ENCODE measurements at regions not wholly inside any gene's neighbourhood (a gene's known extent, or its start where the extent isn't known, plus 50 kb on each side); places are given as distances from the start of the nearest gene placed in this dataset.

- no peaks in the 10 kb centered on the region for H3K9me1 ChIP-seq (ENCODE audit: control insufficient read depth, insufficient read depth, low read length)
- TF ChIP-seq NR0B1 (IDR thresholded peaks at IDR 0.05; ENCODE audit: partially characterized antibody) (no peak), POLR2AphosphoS2 (IDR thresholded peaks at IDR 0.05; ENCODE audit: low read length) (no peak), PREB (CRISPR knock-in tag; IDR thresholded peaks at IDR 0.05) (no peak), FOXP1 (CRISPR knock-in tag; IDR thresholded peaks at IDR 0.05) (no peak), GABPA (tag; conservative IDR thresholded peaks at IDR 0.05; ENCODE audit: low read depth) (no peak), TAL1 (IDR thresholded peaks at IDR 0.05) (no peak), PRPF4 (IDR thresholded peaks at IDR 0.05; ENCODE audit: insufficient read depth, low read depth, low read length, poor library complexity, severe bottlenecking) (no peak)
- TF ChIP-seq, protein P1, sequence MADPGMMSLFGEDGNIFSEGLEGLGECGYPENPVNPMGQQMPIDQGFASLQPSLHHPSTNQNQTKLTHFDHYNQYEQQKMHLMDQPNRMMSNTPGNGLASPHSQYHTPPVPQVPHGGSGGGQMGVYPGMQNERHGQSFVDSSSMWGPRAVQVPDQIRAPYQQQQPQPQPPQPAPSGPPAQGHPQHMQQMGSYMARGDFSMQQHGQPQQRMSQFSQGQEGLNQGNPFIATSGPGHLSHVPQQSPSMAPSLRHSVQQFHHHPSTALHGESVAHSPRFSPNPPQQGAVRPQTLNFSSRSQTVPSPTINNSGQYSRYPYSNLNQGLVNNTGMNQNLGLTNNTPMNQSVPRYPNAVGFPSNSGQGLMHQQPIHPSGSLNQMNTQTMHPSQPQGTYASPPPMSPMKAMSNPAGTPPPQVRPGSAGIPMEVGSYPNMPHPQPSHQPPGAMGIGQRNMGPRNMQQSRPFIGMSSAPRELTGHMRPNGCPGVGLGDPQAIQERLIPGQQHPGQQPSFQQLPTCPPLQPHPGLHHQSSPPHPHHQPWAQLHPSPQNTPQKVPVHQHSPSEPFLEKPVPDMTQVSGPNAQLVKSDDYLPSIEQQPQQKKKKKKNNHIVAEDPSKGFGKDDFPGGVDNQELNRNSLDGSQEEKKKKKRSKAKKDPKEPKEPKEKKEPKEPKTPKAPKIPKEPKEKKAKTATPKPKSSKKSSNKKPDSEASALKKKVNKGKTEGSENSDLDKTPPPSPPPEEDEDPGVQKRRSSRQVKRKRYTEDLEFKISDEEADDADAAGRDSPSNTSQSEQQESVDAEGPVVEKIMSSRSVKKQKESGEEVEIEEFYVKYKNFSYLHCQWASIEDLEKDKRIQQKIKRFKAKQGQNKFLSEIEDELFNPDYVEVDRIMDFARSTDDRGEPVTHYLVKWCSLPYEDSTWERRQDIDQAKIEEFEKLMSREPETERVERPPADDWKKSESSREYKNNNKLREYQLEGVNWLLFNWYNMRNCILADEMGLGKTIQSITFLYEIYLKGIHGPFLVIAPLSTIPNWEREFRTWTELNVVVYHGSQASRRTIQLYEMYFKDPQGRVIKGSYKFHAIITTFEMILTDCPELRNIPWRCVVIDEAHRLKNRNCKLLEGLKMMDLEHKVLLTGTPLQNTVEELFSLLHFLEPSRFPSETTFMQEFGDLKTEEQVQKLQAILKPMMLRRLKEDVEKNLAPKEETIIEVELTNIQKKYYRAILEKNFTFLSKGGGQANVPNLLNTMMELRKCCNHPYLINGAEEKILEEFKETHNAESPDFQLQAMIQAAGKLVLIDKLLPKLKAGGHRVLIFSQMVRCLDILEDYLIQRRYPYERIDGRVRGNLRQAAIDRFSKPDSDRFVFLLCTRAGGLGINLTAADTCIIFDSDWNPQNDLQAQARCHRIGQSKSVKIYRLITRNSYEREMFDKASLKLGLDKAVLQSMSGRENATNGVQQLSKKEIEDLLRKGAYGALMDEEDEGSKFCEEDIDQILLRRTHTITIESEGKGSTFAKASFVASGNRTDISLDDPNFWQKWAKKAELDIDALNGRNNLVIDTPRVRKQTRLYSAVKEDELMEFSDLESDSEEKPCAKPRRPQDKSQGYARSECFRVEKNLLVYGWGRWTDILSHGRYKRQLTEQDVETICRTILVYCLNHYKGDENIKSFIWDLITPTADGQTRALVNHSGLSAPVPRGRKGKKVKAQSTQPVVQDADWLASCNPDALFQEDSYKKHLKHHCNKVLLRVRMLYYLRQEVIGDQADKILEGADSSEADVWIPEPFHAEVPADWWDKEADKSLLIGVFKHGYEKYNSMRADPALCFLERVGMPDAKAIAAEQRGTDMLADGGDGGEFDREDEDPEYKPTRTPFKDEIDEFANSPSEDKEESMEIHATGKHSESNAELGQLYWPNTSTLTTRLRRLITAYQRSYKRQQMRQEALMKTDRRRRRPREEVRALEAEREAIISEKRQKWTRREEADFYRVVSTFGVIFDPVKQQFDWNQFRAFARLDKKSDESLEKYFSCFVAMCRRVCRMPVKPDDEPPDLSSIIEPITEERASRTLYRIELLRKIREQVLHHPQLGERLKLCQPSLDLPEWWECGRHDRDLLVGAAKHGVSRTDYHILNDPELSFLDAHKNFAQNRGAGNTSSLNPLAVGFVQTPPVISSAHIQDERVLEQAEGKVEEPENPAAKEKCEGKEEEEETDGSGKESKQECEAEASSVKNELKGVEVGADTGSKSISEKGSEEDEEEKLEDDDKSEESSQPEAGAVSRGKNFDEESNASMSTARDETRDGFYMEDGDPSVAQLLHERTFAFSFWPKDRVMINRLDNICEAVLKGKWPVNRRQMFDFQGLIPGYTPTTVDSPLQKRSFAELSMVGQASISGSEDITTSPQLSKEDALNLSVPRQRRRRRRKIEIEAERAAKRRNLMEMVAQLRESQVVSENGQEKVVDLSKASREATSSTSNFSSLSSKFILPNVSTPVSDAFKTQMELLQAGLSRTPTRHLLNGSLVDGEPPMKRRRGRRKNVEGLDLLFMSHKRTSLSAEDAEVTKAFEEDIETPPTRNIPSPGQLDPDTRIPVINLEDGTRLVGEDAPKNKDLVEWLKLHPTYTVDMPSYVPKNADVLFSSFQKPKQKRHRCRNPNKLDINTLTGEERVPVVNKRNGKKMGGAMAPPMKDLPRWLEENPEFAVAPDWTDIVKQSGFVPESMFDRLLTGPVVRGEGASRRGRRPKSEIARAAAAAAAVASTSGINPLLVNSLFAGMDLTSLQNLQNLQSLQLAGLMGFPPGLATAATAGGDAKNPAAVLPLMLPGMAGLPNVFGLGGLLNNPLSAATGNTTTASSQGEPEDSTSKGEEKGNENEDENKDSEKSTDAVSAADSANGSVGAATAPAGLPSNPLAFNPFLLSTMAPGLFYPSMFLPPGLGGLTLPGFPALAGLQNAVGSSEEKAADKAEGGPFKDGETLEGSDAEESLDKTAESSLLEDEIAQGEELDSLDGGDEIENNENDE (IDR thresholded peaks at IDR 0.05; ENCODE audit: low read depth, low read length) = no peak
Measured at GRCh38 chr11:129701706-129702105, 113.9 kb upstream of the TMEM45B start.

More at GRCh38 chr11:129701706-129702105, 113.9 kb upstream of the TMEM45B start:
- Histone ChIP-seq H3K9me3 (replicated peaks; ENCODE audit: control insufficient read depth, insufficient read depth, low read depth, low read length) (no peaks in the 10 kb centered on the region), H3K27ac (ENCODE audit: extremely low read depth, low read depth, low read length) (no peak overlapping the region), H3K4me3 (no peak overlapping the region), H2AFZ (ENCODE audit: low read depth, low read length) (no peak overlapping the region), H3K27me3 (ENCODE audit: control insufficient read depth in 2 of 2, insufficient read depth in 2 of 2, low read length in 2 of 2) (peaks cover 2 to 31% of the 10 kb centered on the region in 2 experiments; a peak in 3 of 5 replicates), H3K4me2 (ENCODE audit: insufficient read depth, low read length) (no peak overlapping the region), H3K36me3 (ENCODE audit: control insufficient read depth, insufficient read depth, low read length) (no peaks in the 10 kb centered on the region), H3K4me1 (replicated peaks in 1 of 2; ENCODE audit: control insufficient read depth in 2 of 2, insufficient read depth in 2 of 2, low read length in 2 of 2) (no peaks in the 10 kb centered on the region), H4K20me1 (replicated peaks; ENCODE audit: control insufficient read depth, insufficient read depth, low read length) (no peaks in the 10 kb centered on the region), H3K79me2 (ENCODE audit: control insufficient read depth, insufficient read depth, low read length) (no peaks in the 10 kb centered on the region), H3K9ac (ENCODE audit: insufficient read depth in 1 of 2, low read depth in 2 of 2, low read length in 2 of 2) (no peak overlapping the region)
- 2% methylated on average over 6 of the region's 6 CpGs for WGBS (ENCODE audit: insufficient coverage, low coverage, missing lambda C conversion rate)
- DNase-seq (ENCODE audit: extremely low read depth in 1 of 4, low spot score in 3 of 4) (peak in 2 of 4 experiments; percentile 3 to 5), ATAC-seq (no peak), FAIRE-seq (no peak)
- in situ Hi-C loops (cut with MboI) = no loop called here
- POLR2A ChIA-PET = interaction anchor here (0.6 kb wide), 1 partner anchor 59 kb away, joined by 3 read pairs; no protein-coding TSS in a partner anchor
- BruUV-seq (replicated peaks) = no TSS peak
- intact Hi-C loops (cut with micrococcal nuclease) = no loop called here
- CTCF ChIA-PET (ENCODE audit: low intra/inter-chr PET ratio) = no interaction called here

Data from K562 (cell line).